Cardiac fibroblast (primary cell): ENCODE measurements at regions not wholly inside any gene's neighbourhood (a gene's known extent, or its start where the extent isn't known, plus 50 kb on each side); places are given as distances from the start of the nearest gene placed in this dataset.

Experiments used
- DNase-seq, 2 donors: peaks; one replicate each; pipeline versions ENCODE4 v3.0.0 to v3.0.0-alpha.2; 2010; ENCODE audit warnings: low read depth in 2 of 2
- H3K4me3 ChIP-seq, 2 donors: replicated peaks in 1 of 2; 1 replicate in 1 of 2; 2 replicates in 1 of 2; pipeline ENCODE4 v1.5.1; 2011; ENCODE audit warnings: low read depth in 2 of 2, low read length in 2 of 2, mild to moderate bottlenecking in 2 of 2, moderate library complexity in 1 of 2
- CTCF ChIP-seq: IDR thresholded peaks from one replicate; pipeline ENCODE4 v1.5.1; 2011; ENCODE audit warnings: low read depth, mild to moderate bottlenecking, low read length, inconsistent platforms

- no peak for TF ChIP-seq CTCF
- DNase-seq = no peak
- no peak overlapping the region for H3K4me3 ChIP-seq
Measured at GRCh38 chr1:193339401-193339800, 153.0 kb upstream of the B3GALT2 start.

GRCh38 chr1:193338194-193338593, 151.8 kb upstream of the B3GALT2 start:
- H3K4me3 ChIP-seq = no peak overlapping the region
- peak; percentile 41 to 64 for DNase-seq
- peak; percentile 8 for TF ChIP-seq CTCF

GRCh38 chr1:193335806-193336428, 149.5 kb upstream of the B3GALT2 start:
- TF ChIP-seq CTCF = no peak
- peak; percentile 65 to 70 for DNase-seq
- H3K4me3 ChIP-seq = no peak overlapping the region

- H3K4me3 ChIP-seq = no peak overlapping the region
- no peak for TF ChIP-seq CTCF
- DNase-seq = no peak
Measured at GRCh38 chr1:193333166-193333565, 146.8 kb upstream of the B3GALT2 start.

GRCh38 chr1:193326296-193326695, 139.9 kb upstream of the B3GALT2 start:
- no peak for TF ChIP-seq CTCF
- DNase-seq = no peak
- no peak overlapping the region for H3K4me3 ChIP-seq

GRCh38 chr1:193325771-193326170, 139.4 kb upstream of the B3GALT2 start:
- TF ChIP-seq CTCF = no peak
- no peak overlapping the region for H3K4me3 ChIP-seq
- peak in 1 of 2 donors; percentile 10 for DNase-seq

GRCh38 chr1:193325042-193325441, 138.6 kb upstream of the B3GALT2 start:
- no peak overlapping the region for H3K4me3 ChIP-seq
- no peak for TF ChIP-seq CTCF
- peak in 1 of 2 donors; percentile 42 for DNase-seq
